Astrocyte (in vitro differentiated cells and primary cell): ENCODE measurements at regions not wholly inside any gene's neighbourhood (a gene's known extent, or its start where the extent isn't known, plus 50 kb on each side); places are given as distances from the start of the nearest gene placed in this dataset.

Experiments used
- EZH2 ChIP-seq: IDR thresholded peaks from 2 replicates; pipeline ENCODE4 v1.6.1; 2012; ENCODE audit warnings: mild to moderate bottlenecking, low read length, inconsistent platforms; ENCODE audit not compliant: insufficient read depth
- TF ChIP-seq, protein P1 (sequence below): IDR thresholded peaks from 2 replicates; pipeline ENCODE4 v1.5.1; 2011; ENCODE audit warnings: low read depth, mild to moderate bottlenecking, inconsistent platforms, low read length, moderate library complexity; ENCODE audit not compliant: insufficient read depth

GRCh38 chr1:117770981-117771531 is 158.4 kb downstream of the GDAP2 start:
- TF ChIP-seq, protein P1, sequence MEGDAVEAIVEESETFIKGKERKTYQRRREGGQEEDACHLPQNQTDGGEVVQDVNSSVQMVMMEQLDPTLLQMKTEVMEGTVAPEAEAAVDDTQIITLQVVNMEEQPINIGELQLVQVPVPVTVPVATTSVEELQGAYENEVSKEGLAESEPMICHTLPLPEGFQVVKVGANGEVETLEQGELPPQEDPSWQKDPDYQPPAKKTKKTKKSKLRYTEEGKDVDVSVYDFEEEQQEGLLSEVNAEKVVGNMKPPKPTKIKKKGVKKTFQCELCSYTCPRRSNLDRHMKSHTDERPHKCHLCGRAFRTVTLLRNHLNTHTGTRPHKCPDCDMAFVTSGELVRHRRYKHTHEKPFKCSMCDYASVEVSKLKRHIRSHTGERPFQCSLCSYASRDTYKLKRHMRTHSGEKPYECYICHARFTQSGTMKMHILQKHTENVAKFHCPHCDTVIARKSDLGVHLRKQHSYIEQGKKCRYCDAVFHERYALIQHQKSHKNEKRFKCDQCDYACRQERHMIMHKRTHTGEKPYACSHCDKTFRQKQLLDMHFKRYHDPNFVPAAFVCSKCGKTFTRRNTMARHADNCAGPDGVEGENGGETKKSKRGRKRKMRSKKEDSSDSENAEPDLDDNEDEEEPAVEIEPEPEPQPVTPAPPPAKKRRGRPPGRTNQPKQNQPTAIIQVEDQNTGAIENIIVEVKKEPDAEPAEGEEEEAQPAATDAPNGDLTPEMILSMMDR: no peak
- no peak for TF ChIP-seq EZH2
